HG03457 (cell line): ENCODE measurements at regions not wholly inside any gene's neighbourhood (a gene's known extent, or its start where the extent isn't known, plus 50 kb on each side); places are given as distances from the start of the nearest gene placed in this dataset.
A peak's percentile ranks its signal among the peaks of the same experiment; 100 is the strongest.

Experiments used
- ATAC-seq: cut with Tn5 transposase; IDR thresholded peaks from one replicate; pipeline ENCODE4 v1.9.1; 2021; ENCODE audit warnings: moderate number of reproducible peaks; ENCODE audit not compliant: unreplicated experiment

DNA sequence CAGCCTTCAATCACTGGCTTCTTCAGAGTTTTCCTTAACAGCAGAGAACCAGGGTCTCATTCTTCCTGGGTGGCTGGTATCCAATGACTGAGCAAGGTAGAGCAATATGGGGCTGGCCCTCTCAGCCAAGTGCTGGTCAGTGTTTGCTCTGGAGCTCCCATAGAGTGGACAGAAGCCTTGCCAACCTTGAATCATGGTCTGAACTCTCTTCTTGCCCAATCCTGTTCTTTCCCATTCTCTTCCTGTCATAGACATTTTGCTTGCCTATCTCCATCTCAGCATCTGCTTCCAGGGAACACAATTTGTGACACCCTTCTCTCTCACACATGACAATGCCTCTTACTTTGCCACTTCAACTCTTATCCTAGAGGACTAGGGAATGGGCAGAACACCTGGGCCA lies 245.6 kb upstream of the PEX5L start:
- no peak for ATAC-seq

DNA sequence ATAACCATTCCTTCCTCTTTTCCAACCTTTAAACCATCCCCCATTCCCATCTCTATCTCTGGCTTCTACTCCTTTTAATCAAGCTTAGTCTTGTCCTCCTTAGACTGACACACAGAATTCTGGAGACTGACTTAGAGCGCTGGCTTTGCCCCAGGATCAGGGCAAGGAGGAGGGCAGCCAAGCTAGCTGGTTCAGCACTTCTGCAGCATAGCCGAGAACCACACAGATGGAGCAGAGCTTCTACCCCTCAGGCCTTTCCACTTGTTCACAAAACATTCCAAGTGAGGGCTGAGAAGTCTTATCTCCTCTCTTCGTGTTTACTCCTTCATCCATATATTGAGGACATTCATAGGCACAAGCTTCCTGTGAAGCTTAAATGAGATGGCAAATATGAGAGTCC lies 246.5 kb upstream of the PEX5L start:
- ATAC-seq = no peak

DNA sequence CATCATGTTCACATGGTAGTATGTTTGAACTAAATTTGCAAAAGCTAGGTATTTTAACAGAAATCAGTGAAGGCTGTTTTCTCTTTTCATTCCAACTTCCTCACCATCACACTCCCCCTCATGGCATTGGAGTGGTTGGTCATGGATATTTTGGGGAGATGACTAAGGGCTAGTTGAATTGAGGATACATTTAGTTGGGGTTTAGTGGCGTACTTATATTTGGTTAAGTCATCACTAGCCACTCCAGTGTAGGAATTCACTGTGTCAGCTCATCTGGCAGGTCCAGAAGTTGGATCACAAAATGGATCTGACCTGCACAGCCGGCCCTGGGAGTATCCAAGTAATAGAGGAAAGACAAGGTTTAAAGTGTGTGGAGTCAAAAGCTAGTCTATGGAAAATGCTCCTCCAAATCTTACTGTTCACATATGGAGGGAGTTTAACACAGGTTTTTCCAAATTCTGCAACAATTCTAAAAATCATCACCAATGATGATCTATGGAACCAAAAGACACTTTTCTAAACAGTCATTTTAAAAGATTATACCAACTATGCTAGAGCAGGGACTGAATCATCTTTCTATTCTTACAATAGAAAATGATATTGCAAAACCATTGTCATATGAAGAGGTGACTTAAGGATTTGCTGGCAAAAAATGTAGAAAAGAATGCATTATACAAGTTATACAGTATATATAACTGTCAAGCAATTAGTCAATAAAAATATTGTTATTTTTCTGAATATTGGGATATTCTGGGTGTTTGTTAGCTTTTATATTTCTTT lies 247.8 kb upstream of the PEX5L start:
- ATAC-seq = no peak

DNA sequence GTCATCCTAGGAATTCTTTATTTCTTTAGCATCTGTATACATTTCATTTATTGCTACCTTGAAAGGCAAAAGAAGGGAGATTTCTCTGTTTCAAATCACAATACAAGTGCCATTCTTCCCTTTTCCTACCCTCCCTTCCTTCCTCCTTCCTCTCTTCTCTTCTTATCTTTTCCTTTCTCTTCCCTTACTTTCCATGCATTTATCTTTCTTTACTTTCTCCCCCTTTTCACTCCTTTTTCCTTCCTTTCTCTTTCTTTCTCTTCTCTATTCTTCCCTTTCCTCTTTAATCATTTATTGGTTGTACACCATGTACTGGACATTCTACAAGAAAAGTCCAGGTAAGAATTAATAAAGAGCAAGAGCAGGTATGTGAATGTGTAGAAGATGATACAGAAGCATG lies 251.0 kb upstream of the PEX5L start:
- no peak for ATAC-seq

DNA sequence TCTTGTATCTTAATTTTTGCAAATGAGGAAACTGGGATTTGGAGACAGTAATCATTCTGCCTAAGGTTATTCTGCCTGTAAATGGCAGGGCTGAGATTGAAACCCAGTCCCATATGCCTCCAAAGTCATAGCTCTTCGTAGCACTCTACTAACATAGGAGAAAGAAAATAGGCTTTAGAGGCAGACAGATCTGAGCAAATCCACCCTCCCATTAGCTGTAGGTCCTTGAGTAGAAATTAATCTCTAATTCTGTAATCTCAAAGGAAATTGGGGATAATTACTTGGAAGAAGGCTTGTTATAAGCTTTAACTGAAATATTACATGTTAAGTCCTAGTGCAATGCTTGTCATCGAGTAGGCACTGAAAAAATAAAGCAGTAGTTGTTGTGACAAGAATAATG lies 252.1 kb upstream of the PEX5L start:
- ATAC-seq = no peak

DNA sequence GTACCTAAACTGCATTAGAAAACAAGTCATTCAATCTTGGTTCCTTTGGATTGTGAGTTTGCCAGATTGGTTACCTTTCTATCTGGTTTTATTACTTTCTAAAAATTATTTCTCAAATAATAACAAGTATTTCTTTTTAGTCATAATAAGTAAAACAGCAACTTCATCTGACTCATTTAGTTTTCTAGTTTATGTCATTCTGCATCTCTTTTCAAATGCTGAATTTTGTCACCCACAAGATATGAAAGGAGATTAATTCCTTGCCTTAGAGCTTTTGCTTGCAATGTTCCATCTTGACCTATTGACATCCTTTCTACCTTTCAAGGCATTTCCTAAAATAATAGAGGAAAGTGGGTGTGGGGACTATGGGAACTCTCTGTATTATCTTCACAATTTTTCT lies 253.6 kb upstream of the PEX5L start:
- ATAC-seq = no peak

DNA sequence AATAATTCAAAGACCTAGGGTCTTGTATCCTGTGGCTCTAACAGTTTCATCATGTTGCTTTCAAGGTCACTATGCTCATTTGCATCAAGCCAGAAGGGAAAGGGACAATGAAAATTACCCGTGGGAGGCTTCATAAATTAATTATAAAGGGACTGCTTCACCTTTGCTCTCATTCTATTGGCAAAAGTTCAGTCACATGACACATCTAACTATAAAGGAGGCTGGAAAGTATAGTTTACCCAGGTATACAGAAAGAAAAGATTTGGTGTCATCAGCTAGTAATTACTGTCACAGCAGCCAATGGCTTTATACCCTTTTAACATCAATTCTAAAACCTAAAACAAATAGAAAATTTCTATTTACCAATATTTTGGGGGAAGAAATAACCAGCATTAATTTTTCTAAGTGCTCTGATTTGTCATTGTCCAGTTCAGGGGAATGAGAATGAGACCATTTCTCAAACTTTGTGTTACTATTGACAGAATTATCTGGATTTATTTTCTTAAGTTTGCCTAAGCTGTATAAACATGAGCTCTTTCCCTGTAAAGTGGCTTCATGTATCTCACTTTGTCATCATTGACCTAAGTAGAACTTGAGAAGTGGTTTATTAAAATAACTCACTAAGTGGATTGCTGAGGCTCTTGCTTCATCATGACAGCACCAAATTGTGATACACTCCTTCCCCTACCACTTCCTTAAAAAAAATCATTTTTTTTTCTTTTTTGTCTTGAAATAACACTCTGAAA lies 257.7 kb upstream of the PEX5L start:
- ATAC-seq = no peak

DNA sequence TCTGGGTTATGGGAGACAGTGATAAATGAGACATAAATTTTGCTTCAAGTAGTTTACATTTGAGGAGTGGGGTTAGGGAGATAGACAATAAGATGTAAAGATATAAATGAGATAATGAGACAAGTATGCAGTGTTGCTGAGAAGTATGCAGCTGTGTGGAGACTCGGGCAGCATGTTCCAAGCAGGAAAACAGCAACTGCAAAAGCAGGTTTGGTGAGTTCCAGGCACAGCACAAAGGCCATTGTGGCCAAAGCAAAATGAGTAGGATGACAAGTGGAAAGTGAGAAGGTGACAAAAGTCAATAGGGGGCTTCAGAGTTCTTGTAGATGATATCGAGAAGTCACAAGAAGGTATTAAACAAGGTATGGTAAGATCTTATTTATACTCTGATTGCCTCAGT lies 259.1 kb upstream of the PEX5L start:
- ATAC-seq = no peak

DNA sequence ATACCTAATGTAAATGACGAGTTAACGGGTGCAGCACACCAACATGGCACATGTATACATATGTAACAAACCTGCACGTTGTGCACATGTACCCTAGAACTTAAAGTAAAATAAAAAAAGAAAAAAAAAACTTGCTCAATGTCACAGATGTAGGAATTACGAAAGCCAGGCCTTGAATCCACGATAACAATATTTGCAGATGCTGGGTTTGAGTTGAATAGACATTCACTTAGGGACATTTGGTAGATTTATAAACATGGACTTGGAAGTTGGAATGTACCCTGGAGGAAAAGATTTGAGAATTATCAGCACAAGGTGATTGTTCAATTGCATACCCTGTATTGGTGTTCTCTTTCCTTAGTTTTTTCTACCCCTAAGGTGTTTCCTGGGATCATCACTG lies 260.2 kb upstream of the PEX5L start:
- no peak for ATAC-seq

DNA sequence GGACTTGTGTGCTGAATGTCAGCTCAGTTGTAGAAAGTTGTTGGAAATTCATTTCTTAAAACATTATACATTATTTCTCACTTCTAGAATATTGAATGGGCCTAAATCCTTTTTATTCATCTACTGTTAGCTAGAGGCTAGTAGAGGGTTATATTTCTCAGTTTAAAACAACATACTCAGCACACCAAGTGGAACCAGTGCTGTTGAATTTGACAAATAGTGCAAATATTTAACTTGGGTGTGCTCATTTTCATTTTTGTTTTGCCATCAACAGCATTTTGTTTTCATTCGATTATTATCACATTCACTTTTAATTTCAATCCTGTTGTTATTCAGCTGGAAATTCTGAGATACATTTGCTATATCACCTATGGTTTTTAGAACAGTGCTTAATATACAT lies 269.4 kb upstream of the PEX5L start:
- ATAC-seq = no peak

DNA sequence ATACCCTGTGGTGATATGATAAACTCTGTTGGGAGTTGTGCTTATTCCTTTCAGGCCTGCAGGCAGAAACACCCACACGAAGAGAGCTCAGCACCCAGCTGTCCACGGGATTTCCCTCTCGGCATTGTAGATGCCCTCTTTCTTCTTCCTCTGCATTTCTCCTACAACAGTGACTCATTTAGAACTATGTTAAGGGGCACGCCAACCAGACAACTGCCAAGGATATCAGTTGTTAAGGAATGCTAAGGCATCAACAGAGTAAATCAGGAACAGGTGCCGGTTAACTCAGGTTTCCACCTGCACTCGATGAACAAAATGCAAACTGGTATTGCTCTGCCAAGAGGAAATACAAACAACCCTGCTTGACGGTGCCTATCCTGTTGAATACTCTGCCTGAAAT lies 270.0 kb upstream of the PEX5L start:
- ATAC-seq = no peak

DNA sequence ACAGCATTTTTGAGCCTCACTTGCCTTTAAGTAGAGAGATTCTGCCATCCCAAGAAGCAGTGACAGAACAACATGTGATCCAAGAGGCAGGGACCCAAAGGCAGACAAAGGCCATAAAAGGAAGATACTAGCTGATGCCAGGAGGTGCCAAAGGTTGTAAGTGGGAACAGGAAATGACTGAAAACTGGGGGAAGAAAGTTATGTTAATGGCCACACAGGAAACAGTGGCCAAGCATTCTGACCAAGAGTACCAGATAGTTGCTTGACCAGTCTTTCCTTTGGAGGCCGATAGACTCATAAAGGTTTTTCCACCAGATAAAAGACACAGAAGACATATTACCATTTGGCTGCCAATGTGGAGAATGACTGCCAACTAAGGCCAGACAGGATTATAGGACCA lies 274.5 kb upstream of the PEX5L start:
- no peak for ATAC-seq

DNA sequence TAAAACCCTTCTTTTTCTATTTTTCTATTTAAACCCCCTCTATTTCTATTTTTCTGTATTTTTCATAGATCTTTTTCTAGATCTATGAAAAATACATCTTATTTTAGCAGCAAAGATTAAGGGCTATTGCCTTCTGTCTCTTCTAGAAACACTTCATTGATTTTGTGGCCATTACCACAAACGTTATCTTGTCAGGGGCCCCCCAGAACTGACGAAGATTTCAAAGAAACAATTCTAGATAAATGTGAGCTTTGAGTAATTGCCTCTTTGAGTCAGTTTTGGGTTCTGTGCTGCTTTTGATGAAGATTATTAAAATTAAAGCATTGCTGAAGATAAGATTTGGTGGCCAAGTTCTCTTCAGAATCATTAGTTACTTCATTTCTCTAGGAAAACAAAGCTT lies 279.6 kb upstream of the PEX5L start:
- ATAC-seq = no peak

DNA sequence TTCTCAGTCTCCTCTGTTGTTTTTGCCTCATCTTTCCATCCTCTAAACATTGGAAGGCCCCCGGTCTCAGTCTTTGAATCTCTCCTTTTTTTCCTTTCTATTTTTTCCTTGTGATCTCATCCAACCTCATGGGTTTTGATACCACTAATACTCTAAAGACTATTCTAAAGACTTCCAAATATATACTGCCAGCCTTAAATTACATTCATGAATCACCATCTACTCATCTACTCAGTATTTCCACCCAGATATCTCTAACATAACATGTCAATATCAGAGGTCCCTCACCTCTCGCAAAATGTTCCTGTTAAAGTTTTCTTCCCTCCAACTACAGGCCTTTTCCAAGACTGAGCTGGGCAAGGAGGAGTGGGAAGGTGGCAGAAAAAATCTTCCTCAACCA lies 282.5 kb upstream of the TTC14 start:
- ATAC-seq = no peak

DNA sequence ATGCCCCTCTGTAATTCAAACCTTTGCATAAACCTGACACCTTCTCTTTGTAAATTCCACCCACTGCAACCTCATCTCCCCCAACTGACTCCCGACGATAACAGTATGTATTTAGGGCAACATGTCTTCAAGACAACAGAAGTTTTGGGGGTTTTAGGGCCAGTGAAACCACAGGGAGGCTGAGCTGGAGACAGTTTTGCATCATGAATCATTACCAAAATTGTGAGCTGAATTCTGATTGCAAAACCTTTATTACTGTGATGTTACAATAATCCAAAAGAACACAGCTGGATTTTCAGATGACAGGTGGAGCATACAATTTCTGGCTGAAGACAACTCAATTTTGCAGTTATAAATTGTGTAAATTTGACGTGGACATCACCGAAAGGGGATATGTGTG lies 281.3 kb upstream of the TTC14 start:
- no peak for ATAC-seq

DNA sequence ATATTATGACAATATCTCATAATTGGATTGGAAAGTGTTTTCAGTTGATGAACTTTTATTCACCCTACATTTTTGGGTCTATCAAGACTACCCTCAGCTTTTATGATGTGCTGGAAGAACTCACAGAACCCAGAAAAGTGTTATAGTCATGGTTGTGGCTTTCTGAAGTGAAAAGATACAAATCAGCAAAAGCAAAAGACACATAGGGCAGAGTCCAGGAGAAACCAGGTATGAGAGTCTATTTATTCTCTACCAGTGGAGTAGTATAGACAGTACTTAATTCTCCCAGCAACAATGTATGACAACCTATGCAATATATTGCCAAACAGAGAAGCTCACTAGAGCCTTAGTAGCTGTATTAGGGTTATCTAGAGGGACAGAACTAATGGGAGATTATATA lies 280.4 kb upstream of the TTC14 start:
- ATAC-seq = no peak

DNA sequence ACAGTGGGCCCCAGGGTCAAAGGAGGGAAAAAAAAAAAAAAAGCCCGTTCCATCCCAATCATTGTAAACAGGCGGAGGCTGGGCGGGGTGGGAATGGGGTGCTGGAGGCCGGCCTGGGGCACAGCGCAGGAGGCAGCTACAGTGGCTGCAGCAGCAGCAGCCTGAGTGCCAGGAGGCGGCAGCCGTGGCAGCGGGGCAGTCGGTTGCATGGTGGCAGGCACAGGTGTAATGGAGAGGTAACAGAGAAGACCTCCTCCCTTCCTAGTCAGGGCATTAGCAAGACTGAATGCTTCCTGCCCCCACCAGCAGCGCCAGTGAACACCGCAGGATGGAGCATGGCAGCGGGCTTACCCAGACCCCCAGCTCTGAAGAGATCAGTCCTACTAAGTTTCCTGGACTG lies 279.1 kb upstream of the TTC14 start:
- ATAC-seq = no peak

DNA sequence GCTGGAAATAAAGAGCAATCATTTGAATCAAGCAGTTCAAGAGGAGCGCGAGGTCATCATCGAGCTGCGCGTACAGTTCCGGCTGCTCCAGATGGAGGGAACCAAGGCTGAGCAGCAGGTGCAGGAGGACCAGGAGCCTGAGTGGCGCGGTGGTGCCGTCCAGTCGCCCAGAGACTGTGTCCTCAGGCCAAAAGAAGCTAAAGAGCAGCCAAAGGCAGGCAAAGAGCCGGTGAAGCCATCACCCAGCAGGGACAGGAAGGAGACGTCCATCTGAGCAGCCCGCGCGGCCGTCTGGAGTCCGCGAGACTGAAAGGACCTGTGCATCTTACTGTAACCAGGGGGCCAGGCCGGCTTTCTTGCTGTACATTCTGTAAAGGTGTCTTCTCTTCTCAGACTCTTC lies 277.2 kb upstream of the TTC14 start:
- no peak for ATAC-seq

DNA sequence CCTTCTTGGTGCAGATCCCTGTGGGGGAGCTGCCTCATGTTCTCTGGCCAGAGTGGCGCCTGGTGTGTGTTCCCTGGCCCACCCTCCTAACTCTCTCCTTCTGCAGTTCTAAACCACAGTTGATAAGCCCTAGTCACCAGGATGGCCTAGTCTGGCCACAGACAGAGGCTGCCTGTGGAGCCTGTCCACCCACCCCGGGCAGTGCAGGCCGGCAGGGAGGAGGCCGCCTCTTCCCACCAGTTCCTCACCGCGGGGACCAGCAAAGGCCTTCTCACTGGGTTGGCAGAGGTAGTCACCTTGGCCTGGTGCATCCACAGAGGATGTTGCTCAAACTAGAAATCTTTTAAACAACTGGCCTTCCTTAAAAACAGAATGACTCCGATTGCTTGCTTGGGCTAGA lies 276.4 kb upstream of the TTC14 start:
- ATAC-seq = no peak

DNA sequence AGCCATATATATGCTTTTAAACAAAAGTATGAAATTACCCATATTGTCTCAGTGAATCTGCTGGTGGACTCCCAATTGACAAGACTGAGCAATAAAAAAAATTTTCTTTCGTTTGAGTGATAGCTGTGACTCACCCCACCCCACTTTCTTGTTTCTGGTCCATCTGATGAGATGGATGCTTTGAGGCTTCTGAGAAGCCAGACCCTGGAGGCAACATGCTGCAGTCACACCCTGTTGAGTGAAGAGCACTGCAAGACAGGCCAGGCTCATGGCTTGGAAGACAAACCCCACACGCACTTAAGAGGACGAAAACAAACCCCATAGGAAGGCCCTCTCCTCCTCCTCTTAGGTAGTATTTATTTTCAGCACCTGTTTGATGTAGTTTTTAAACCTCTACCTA lies 276.0 kb upstream of the TTC14 start:
- ATAC-seq = no peak

DNA sequence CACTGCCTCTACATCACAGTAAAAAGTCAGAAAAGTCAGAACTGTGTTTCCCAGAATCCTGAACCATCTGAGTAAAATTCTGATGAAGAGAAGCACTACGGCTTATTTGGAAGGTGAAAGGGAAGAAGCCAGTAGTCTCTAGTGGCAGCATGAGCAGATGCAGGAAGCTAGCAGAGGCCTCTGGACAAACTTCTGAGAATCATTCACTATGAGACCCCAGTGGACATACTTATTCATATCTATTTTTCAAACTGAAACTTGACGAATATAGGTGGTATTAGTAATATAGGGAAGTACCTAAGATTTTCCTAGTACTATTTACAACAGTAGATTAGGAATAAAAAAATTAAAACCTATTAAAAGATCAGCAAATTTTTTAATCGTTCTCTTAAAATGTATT lies 272.8 kb upstream of the TTC14 start:
- peak; percentile 76 for ATAC-seq

DNA sequence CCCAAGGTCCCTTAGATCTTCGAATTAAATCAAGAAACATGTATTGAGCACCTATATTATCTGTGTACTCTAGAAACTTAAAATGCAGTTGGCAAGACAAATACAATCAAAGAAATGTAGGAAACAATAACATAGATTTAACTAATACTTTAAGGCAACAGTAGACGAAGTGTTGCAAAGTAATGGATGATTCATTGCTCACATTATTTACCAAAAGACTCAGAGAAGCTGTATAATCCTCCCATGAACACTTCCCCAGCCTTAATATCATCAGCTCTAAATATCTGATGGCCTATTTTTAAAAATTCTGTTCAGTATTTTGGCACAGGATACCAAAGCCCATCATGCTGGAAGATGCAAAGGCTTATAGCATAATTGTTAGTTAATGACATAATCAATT lies 272.1 kb upstream of the TTC14 start:
- no peak for ATAC-seq

DNA sequence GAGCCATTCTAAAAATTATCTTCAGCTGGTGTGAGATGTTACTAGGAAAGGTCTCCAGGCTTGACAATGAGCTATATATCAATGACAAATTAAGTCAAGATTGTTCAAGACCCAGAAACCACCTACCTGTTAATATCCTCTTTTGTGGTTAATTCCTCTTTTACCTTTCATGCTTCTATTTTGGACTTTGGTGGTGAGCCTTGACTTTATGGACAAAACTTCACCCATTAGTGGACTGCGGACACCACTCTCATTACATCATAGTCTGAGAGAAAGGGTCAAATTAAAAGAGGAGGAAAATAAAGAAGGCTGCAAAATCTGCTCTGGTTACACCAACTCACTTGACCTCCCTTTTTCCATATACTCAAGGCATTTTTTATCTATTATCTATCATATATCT lies 271.5 kb upstream of the TTC14 start:
- no peak for ATAC-seq
